Ammon's horn (tissue), 1 donor: ENCODE measurements at regions not wholly inside any gene's neighbourhood (a gene's known extent, or its start where the extent isn't known, plus 50 kb on each side); places are given as distances from the start of the nearest gene placed in this dataset.

Experiments used
- DNase-seq: peaks from one replicate; pipeline ENCODE4 v3.0.0-alpha.2; 2016; ENCODE audit warnings: low spot score

DNA sequence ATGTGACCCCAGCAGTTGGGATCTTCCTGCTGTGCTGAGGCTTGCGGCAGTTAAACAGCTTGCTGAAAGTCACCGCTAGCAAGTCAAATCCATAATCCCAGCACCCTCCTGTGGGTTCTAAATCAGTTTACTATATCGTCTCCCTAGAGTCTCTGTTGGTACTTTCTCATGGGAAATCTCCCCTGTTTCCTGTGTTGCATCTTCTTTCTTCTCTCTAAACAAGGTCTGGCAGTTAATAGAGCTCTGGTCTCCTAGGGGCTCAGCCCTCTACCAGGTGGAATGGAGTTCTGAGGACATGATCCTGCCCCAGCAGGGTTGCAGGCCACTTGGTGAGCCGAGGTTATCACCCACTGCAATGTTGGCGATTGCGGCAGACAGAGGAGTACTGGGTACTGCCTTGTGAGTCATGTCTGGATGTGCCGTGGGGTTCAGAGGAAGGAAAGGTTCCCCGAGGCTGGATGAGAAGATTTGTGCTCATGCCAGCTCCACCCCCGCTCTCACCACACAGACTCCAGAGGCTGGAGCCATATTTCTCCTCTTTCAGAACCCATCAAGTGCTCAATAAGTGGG is 59.4 kb upstream of the SIX2 start:
- DNase-seq = no peak

DNA sequence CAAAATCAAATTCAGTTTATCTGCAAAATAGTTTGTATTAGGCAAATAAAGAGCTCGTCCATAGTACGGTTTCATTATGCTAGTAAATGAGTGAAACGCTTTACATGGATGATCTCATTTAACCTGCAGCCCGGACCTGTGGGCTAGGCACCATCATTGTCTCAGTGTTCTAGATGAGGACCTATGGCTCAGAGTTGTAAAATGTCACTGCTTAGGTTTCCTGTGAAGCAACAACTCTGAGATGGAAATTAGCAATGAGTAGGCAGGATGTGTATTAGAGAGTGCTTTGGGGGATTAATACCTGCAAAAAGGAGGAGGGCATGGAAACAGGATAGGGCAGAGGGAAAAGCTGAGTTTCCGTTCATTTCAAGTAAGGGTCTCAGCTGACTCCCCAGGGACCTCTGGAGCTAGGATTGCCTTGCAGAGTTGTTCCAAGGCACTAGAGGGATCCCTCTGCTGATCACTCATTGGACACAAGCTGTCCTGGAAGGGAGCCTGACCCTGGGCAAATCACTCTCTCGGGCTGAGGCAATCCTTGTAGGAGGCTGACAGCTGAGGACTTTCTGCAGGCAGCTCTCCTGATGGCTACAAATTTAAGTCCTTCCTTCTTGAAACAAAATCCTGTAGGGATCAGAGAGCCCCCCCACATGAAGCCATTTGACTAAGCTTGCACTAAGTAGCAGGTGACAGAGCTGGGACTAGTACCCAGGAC is 58.8 kb upstream of the SIX2 start:
- no peak for DNase-seq
